HepG2 (cell line): ENCODE measurements at regions not wholly inside any gene's neighbourhood (a gene's known extent, or its start where the extent isn't known, plus 50 kb on each side); places are given as distances from the start of the nearest gene placed in this dataset.

Source experiments
- ATAC-seq: fragments of 200-7000 bp; cut with Tn5 transposase; 3 replicates; pipeline ENCODE4 v1.9.1; 2020; ENCODE audit warnings: mild to moderate bottlenecking, moderate library complexity
- BruUV-seq: library from RNA; stranded (reverse); fragments of 400-500 nt; replicated peaks from 2 replicates; lab custom pipeline; 2021; lab: Mats Ljungman, UMichigan
- CTCF ChIA-PET: fragments of 300-600 bp; formaldehyde crosslinking; extraction: SDS; loops from one replicate; lab custom pipeline; 2021; ENCODE audit warnings: low total read pairs, inconsistent platforms, low intra/inter-chr PET ratio; lab: Yijun Ruan, JAX
- POLR2A ChIA-PET: fragments of 350-600 bp; sonication (Branson Sonifier 250); formaldehyde crosslinking; loops from one replicate; lab custom pipeline; 2020; ENCODE audit warnings: antibody characterized with exemption, inconsistent platforms; lab: Yijun Ruan, JAX
- DNase-seq: peaks from one replicate; pipeline ENCODE4 v3.0.0-alpha.2; 2015; ENCODE audit warnings: low spot score
- FAIRE-seq: peaks from 3 replicates; lab custom pipeline; 2011; peaks lifted over from hg19 to GRCh38; lab: Jason Lieb, UNC
- H2AFZ ChIP-seq: one replicate; pipeline ENCODE4 v1.6.1; 2011; ENCODE audit warnings: low read length, inconsistent platforms
- H3K27ac ChIP-seq: fragments of 300-600 bp; 3 replicates; pipeline ENCODE4 v1.8.0; 2011; ENCODE audit warnings: mixed run types, mild to moderate bottlenecking, mixed read lengths, low read length, inconsistent platforms; ENCODE audit not compliant: insufficient read depth; ENCODE audit errors: extremely low read length
- H3K27me3 ChIP-seq, 2 experiments: fragments of 200-600 bp in 1 of 2; 2 replicates in 1 of 2; 3 replicates in 1 of 2; pipeline versions ENCODE4 v1.6.0 to v1.8.0; 2011; ENCODE audit warnings: low read length in 2 of 2, mild to moderate bottlenecking in 2 of 2, moderate library complexity in 2 of 2, inconsistent platforms in 1 of 2; ENCODE audit not compliant: insufficient read depth in 2 of 2, control insufficient read depth in 1 of 2
- H3K36me3 ChIP-seq, 2 experiments: fragments of 200-600 bp in 1 of 2; replicated peaks in 1 of 2; 2 replicates in 1 of 2; 3 replicates in 1 of 2; pipeline versions ENCODE4 v1.5.1 to v1.8.0; 2011; ENCODE audit warnings: low read length in 2 of 2, inconsistent platforms in 1 of 2; ENCODE audit not compliant: insufficient read depth in 2 of 2, control insufficient read depth in 1 of 2
- H3K4me1 ChIP-seq: 2 replicates; pipeline ENCODE4 v1.5.1; 2012; ENCODE audit warnings: low read length, inconsistent platforms; ENCODE audit not compliant: insufficient read depth
- H3K4me2 ChIP-seq: 2 replicates; pipeline ENCODE4 v1.6.0; 2011; ENCODE audit warnings: low read depth, low read length, inconsistent platforms
- H3K4me3 ChIP-seq, 3 experiments: fragments of 200-600 bp in 1 of 3; sonication (generic), shearing (Covaris generic) in 1 of 3; replicated peaks in 1 of 3; 2 replicates each; pipeline ENCODE4 v1.5.1; 2011 to 2016; ENCODE audit warnings: low read length in 3 of 3, inconsistent platforms in 2 of 3, low read depth in 2 of 3, mild to moderate bottlenecking in 2 of 3, control low read depth in 1 of 3, mixed read lengths in 1 of 3; ENCODE audit not compliant: insufficient read depth in 1 of 3
- H3K79me2 ChIP-seq: one replicate; pipeline ENCODE4 v1.6.1; 2011; ENCODE audit warnings: low read length, inconsistent platforms; ENCODE audit not compliant: insufficient read depth
- H3K9ac ChIP-seq: 2 replicates; pipeline ENCODE4 v1.6.0; 2011; ENCODE audit warnings: mild to moderate bottlenecking, low read depth, low read length, inconsistent platforms; ENCODE audit not compliant: insufficient read depth
- H3K9me3 ChIP-seq: 2 replicates; pipeline ENCODE4 v1.5.1; 2012; ENCODE audit warnings: mild to moderate bottlenecking, low read length
- H4K20me1 ChIP-seq: 2 replicates; pipeline ENCODE4 v1.6.0; 2011; ENCODE audit warnings: inconsistent platforms, mild to moderate bottlenecking, low read length, moderate library complexity; ENCODE audit not compliant: insufficient read depth
- FUBP1 ChIP-seq: sonication (generic); formaldehyde crosslinking; IDR thresholded peaks from 2 replicates; pipeline ENCODE4 v1.5.1; 2020; ENCODE audit warnings: missing genetic modification reagents, mild to moderate bottlenecking, borderline replicate concordance
- MXI1 ChIP-seq: IDR thresholded peaks from 3 replicates; pipeline ENCODE4 v1.6.1; 2012; ENCODE audit warnings: low read depth, low read length, inconsistent platforms, borderline replicate concordance
- PRMT3 ChIP-seq: sonication (generic); formaldehyde crosslinking; IDR thresholded peaks from 2 replicates; pipeline ENCODE4 v1.8.1; 2022; ENCODE audit warnings: low read depth, mild to moderate bottlenecking, moderate library complexity, missing genetic modification reagents, borderline replicate concordance
- U2AF2 ChIP-seq: fragments of 200-400 bp; formaldehyde crosslinking; IDR thresholded peaks from 2 replicates; pipeline ENCODE4 v1.6.1; 2017; ENCODE audit warnings: low read depth, mild to moderate bottlenecking, low read length
- ZNF10 ChIP-seq: sonication (generic); formaldehyde crosslinking; IDR thresholded peaks from 2 replicates; pipeline ENCODE4 v1.4.0; 2020; ENCODE audit warnings: mild to moderate bottlenecking, low read depth, missing genetic modification reagents, borderline replicate concordance
- ZNF224 ChIP-seq: sonication (generic); formaldehyde crosslinking; IDR thresholded peaks from 2 replicates; pipeline ENCODE4 v1.5.0; 2020; ENCODE audit warnings: mild to moderate bottlenecking, missing genetic modification reagents
- ZNF441 ChIP-seq: sonication (generic); formaldehyde crosslinking; IDR thresholded peaks from 2 replicates; pipeline ENCODE4 v1.7.0; 2021; ENCODE audit warnings: missing genetic modification reagents, borderline replicate concordance
- ZNF614 ChIP-seq: IDR thresholded peaks from 2 replicates; pipeline ENCODE4 v1.6.1; 2018; ENCODE audit warnings: missing biosample characterization, missing genetic modification reagents, inconsistent platforms, borderline replicate concordance
- ZNF616 ChIP-seq: sonication (generic); formaldehyde crosslinking; IDR thresholded peaks from 2 replicates; pipeline ENCODE4 v1.5.0; 2020; ENCODE audit warnings: low read depth, mild to moderate bottlenecking, missing genetic modification reagents
- ZNF788 ChIP-seq: sonication (generic); formaldehyde crosslinking; IDR thresholded peaks from 2 replicates; pipeline ENCODE4 v1.5.0; 2020; ENCODE audit warnings: mild to moderate bottlenecking, missing genetic modification reagents, borderline replicate concordance
- WGBS: methylation state at CpG from one replicate; pipeline ENCODE4 v1.1.6; 2017; ENCODE audit warnings: low lambda C conversion rate; 5-methylcytosine and 5-hydroxymethylcytosine counted together
- in situ Hi-C: cut with HindIII; loops from 2 replicates; pipeline ENCODE4 v1.10.0; 2017; ENCODE audit warnings: low pct_unique_long_range_greater_than_20kb; ENCODE audit not compliant: extremely low pct_ligation_motif_present
- intact Hi-C: fragments of 100-400 bp; cut with micrococcal nuclease; formaldehyde crosslinking; loops from one replicate; pipeline ENCODE4 v1.10.0; 2022; ENCODE audit not compliant: unreplicated experiment

GRCh38 chr10:9596368-9596920, 1421.2 kb upstream of the CELF2 start:
- CTCF ChIA-PET: no interaction called here

More at GRCh38 chr10:9596368-9596920, 1421.2 kb upstream of the CELF2 start:
- DNase-seq (no peak), FAIRE-seq (no peak), ATAC-seq (no peak)
- WGBS: 36% methylated on average over 5 of the region's 5 CpGs
- H3K9me3 ChIP-seq: peaks cover 77% of the 10 kb centered on the region
- intact Hi-C loops: no loop called here
- in situ Hi-C loops: no loop called here
- no peak overlapping the region for H3K9ac ChIP-seq
- no peaks in the 10 kb centered on the region for H3K36me3 ChIP-seq
- no peaks in the 10 kb centered on the region for H4K20me1 ChIP-seq
- H3K27me3 ChIP-seq: no peaks in the 10 kb centered on the region
- H3K4me2 ChIP-seq: no peak overlapping the region
- H2AFZ ChIP-seq: no peak overlapping the region
- H3K4me3 ChIP-seq: no peak overlapping the region
- no peaks in the 10 kb centered on the region for H3K79me2 ChIP-seq
- no peak for TF ChIP-seq ZNF10 (CRISPR knock-in tag)
- TF ChIP-seq ZNF616 (CRISPR knock-in tag): no peak
- TF ChIP-seq MXI1: no peak
- no peak for TF ChIP-seq U2AF2
- TF ChIP-seq PRMT3 (CRISPR knock-in tag): no peak
- TF ChIP-seq ZNF788 (CRISPR knock-in tag): no peak
- TF ChIP-seq FUBP1 (CRISPR knock-in tag): no peak
- no peak for TF ChIP-seq ZNF614
- no peak for TF ChIP-seq ZNF441
- TF ChIP-seq ZNF224 (CRISPR knock-in tag): no peak
- H3K4me1 ChIP-seq: no peaks in the 10 kb centered on the region
- BruUV-seq: no TSS peak
- POLR2A ChIA-PET: no interaction called here
- no peak overlapping the region for H3K27ac ChIP-seq
